Mesenchymal stem cell (in vitro differentiated cells and primary cell): ENCODE measurements at regions not wholly inside any gene's neighbourhood (a gene's known extent, or its start where the extent isn't known, plus 50 kb on each side); places are given as distances from the start of the nearest gene placed in this dataset.

ENCODE experiments used
- DNase-seq: peaks from one replicate; pipeline ENCODE4 v3.0.0-alpha.2; 2013
- H2AFZ ChIP-seq: one replicate; pipeline ENCODE4 v1.6.1; 2013; ENCODE audit warnings: low read depth, mild to moderate bottlenecking, control low read depth, inconsistent platforms, low read length, moderate library complexity
- H2AK5ac ChIP-seq: 2 replicates; pipeline ENCODE4 v1.6.1; 2013; ENCODE audit warnings: low read length, moderate library complexity, mild to moderate bottlenecking, inconsistent platforms; ENCODE audit not compliant: severe bottlenecking
- H2BK120ac ChIP-seq: one replicate; pipeline ENCODE4 v1.6.1; 2013; ENCODE audit warnings: low read depth, mild to moderate bottlenecking, inconsistent platforms, low read length, moderate library complexity
- H2BK12ac ChIP-seq, 2 experiments: one replicate each; pipeline ENCODE4 v1.6.1; 2013; ENCODE audit warnings: inconsistent platforms in 2 of 2, low read length in 2 of 2, mild to moderate bottlenecking in 2 of 2, moderate library complexity in 2 of 2, control low read depth in 1 of 2
- H2BK15ac ChIP-seq: one replicate; pipeline ENCODE4 v1.6.1; 2013; ENCODE audit warnings: mild to moderate bottlenecking, low read depth, inconsistent platforms; ENCODE audit not compliant: poor library complexity, severe bottlenecking
- H2BK5ac ChIP-seq: 2 replicates; pipeline ENCODE4 v1.6.1; 2013; ENCODE audit warnings: low read depth, mild to moderate bottlenecking, low read length, control low read depth, inconsistent platforms; ENCODE audit not compliant: poor library complexity, severe bottlenecking
- H3K14ac ChIP-seq, 2 experiments: one replicate each; pipeline ENCODE4 v1.6.1; 2013; ENCODE audit warnings: inconsistent platforms in 2 of 2, low read length in 2 of 2, control low read depth in 1 of 2, mild to moderate bottlenecking in 1 of 2, moderate library complexity in 1 of 2
- H3K18ac ChIP-seq, 2 experiments: one replicate each; pipeline ENCODE4 v1.6.1; 2013; ENCODE audit warnings: inconsistent platforms in 2 of 2, low read length in 2 of 2, control low read depth in 1 of 2, low read depth in 1 of 2, mild to moderate bottlenecking in 1 of 2
- H3K23ac ChIP-seq, 2 experiments: one replicate each; pipeline ENCODE4 v1.6.1; 2013; ENCODE audit warnings: inconsistent platforms in 2 of 2, low read length in 2 of 2, mild to moderate bottlenecking in 2 of 2, moderate library complexity in 2 of 2, control low read depth in 1 of 2
- H3K27ac ChIP-seq: 2 replicates; pipeline ENCODE4 v1.5.1; 2013; ENCODE audit warnings: mild to moderate bottlenecking, moderate library complexity, low read length, control low read depth, inconsistent platforms; ENCODE audit not compliant: poor library complexity, severe bottlenecking
- H3K27me3 ChIP-seq, 2 experiments: 2 replicates each; pipeline versions ENCODE4 v1.6.1 to v1.7.0; 2013; ENCODE audit warnings: low read length in 2 of 2, mild to moderate bottlenecking in 2 of 2, moderate library complexity in 2 of 2, control low read depth in 1 of 2, inconsistent platforms in 1 of 2; ENCODE audit not compliant: control insufficient read depth in 1 of 2, insufficient read depth in 1 of 2
- H3K36me3 ChIP-seq, 2 experiments: 2 replicates each; pipeline versions ENCODE4 v1.6.1 to v1.7.0; 2013; ENCODE audit warnings: low read length in 2 of 2, control low read depth in 1 of 2, inconsistent platforms in 1 of 2, low read depth in 1 of 2, mild to moderate bottlenecking in 1 of 2; ENCODE audit not compliant: insufficient read depth in 2 of 2, control insufficient read depth in 1 of 2
- H3K4ac ChIP-seq, 2 experiments: one replicate each; pipeline ENCODE4 v1.6.1; 2013; ENCODE audit warnings: inconsistent platforms in 2 of 2, low read length in 2 of 2, mild to moderate bottlenecking in 2 of 2, moderate library complexity in 2 of 2, control low read depth in 1 of 2, low read depth in 1 of 2
- H3K4me1 ChIP-seq: 2 replicates; pipeline ENCODE4 v1.6.1; 2013; ENCODE audit warnings: low read depth, low read length, control low read depth; ENCODE audit not compliant: control insufficient read depth, insufficient read depth
- H3K4me2 ChIP-seq: 2 replicates; pipeline ENCODE4 v1.6.1; 2013; ENCODE audit warnings: low read length, mild to moderate bottlenecking, inconsistent platforms; ENCODE audit not compliant: poor library complexity, severe bottlenecking
- H3K4me3 ChIP-seq, 2 experiments: 2 replicates each; pipeline versions ENCODE4 v1.5.1 to v1.7.0; 2013; ENCODE audit warnings: low read length in 2 of 2, mild to moderate bottlenecking in 2 of 2, control low read depth in 1 of 2, low read depth in 1 of 2; ENCODE audit not compliant: insufficient read depth in 1 of 2
- H3K79me1 ChIP-seq: replicated peaks from 2 replicates; pipeline ENCODE4 v1.6.1; 2013; ENCODE audit warnings: mild to moderate bottlenecking, control low read depth, low read length, inconsistent platforms; ENCODE audit not compliant: poor library complexity, severe bottlenecking
- H3K9ac ChIP-seq: 2 replicates; pipeline ENCODE4 v1.7.0; 2013; ENCODE audit warnings: mild to moderate bottlenecking, low read length, moderate library complexity
- H3K9me3 ChIP-seq: 2 replicates; pipeline ENCODE4 v1.7.0; 2013; ENCODE audit warnings: mild to moderate bottlenecking, low read length; ENCODE audit not compliant: control insufficient read depth
- H4K8ac ChIP-seq: one replicate; pipeline ENCODE4 v1.6.1; 2013; ENCODE audit warnings: inconsistent platforms, mild to moderate bottlenecking, low read length, moderate library complexity
- H4K91ac ChIP-seq: one replicate; pipeline ENCODE4 v1.6.1; 2013; ENCODE audit warnings: mild to moderate bottlenecking, low read length, inconsistent platforms
- WGBS: methylation state at CpG from one replicate; pipeline ENCODE4 v1.1.7; 2013; ENCODE audit warnings: mixed read lengths; 5-methylcytosine and 5-hydroxymethylcytosine counted together

DNA sequence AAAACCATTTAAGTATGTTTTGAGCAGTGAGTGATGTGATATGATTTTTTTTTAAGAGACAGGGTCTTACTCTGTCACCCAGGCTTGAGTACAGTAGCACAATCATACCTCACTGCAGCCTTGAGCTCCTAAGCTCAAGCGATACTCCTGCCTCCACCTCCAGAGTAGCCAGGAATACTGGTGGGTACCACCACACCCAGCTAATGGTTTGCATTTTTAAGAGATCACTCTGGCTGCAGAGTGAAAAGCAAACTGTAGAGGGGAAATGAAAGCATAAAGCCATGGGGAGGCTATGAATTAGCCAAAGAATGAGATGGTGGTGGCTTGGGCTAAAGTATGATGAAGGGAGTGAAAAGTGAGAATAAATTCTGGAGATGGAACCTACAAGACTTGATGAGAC, 199.1 kb downstream of the HINT1 start:
- no peak overlapping the region for H3K27ac ChIP-seq
- no peak overlapping the region for H3K4me3 ChIP-seq
- WGBS, result 100% methylated on average over 1 of the region's 1 CpG
- H2AK5ac ChIP-seq, result no peak overlapping the region
- H3K18ac ChIP-seq, result no peak overlapping the region
- H3K4me1 ChIP-seq, result no peaks in the 10 kb centered on the region
- no peak for DNase-seq
- H3K14ac ChIP-seq, result no peak overlapping the region
- no peaks in the 10 kb centered on the region for H3K9me3 ChIP-seq
- no peak overlapping the region for H2BK15ac ChIP-seq
- no peak overlapping the region for H2BK120ac ChIP-seq
- H3K4ac ChIP-seq, result no peak overlapping the region
- no peak overlapping the region for H3K23ac ChIP-seq
- H4K91ac ChIP-seq, result no peak overlapping the region
- H3K27me3 ChIP-seq, result no peaks in the 10 kb centered on the region
- no peak overlapping the region for H2BK12ac ChIP-seq
- H2BK5ac ChIP-seq, result no peak overlapping the region
- no peak overlapping the region for H3K9ac ChIP-seq
- H4K8ac ChIP-seq, result no peak overlapping the region
- H3K79me1 ChIP-seq, result no peaks in the 10 kb centered on the region
- H3K4me2 ChIP-seq, result no peak overlapping the region
- H2AFZ ChIP-seq, result no peak overlapping the region
- no peaks in the 10 kb centered on the region for H3K36me3 ChIP-seq

DNA sequence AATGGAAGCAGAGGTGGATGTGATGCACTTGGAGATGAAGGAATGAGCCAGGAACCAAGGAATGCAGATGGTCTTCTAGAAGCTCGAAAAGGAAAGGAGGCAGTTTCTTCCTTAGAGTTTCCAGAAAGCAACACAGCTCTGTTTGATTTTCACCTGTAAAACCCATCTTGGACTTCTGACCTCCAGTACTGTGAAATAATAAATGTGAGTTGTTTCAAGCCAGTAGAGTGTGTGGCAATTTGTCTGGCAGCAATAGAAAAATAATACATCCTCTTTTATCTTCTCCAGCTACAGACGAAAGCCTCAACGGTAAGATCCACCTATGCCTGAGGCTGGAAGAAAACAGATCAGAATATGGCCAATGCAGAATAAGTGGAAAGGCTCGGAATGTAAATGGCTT, 199.7 kb downstream of the HINT1 start:
- H2AK5ac ChIP-seq, result no peak overlapping the region
- H3K4me3 ChIP-seq, result no peak overlapping the region
- H3K9me3 ChIP-seq, result no peaks in the 10 kb centered on the region
- H2BK12ac ChIP-seq, result no peak overlapping the region
- no peaks in the 10 kb centered on the region for H3K79me1 ChIP-seq
- H2AFZ ChIP-seq, result no peak overlapping the region
- H3K4ac ChIP-seq, result no peak overlapping the region
- DNase-seq, result no peak
- no peak overlapping the region for H3K18ac ChIP-seq
- H2BK120ac ChIP-seq, result no peak overlapping the region
- no peak overlapping the region for H4K8ac ChIP-seq
- no peaks in the 10 kb centered on the region for H3K36me3 ChIP-seq
- no peaks in the 10 kb centered on the region for H3K27me3 ChIP-seq
- no peak overlapping the region for H2BK5ac ChIP-seq
- WGBS, result 89% methylated on average over 4 of the region's 4 CpGs
- H3K4me2 ChIP-seq, result no peak overlapping the region
- no peak overlapping the region for H2BK15ac ChIP-seq
- H3K23ac ChIP-seq, result no peak overlapping the region
- no peak overlapping the region for H3K9ac ChIP-seq
- H3K4me1 ChIP-seq, result no peaks in the 10 kb centered on the region
- no peak overlapping the region for H4K91ac ChIP-seq
- H3K27ac ChIP-seq, result no peak overlapping the region
- no peak overlapping the region for H3K14ac ChIP-seq

DNA sequence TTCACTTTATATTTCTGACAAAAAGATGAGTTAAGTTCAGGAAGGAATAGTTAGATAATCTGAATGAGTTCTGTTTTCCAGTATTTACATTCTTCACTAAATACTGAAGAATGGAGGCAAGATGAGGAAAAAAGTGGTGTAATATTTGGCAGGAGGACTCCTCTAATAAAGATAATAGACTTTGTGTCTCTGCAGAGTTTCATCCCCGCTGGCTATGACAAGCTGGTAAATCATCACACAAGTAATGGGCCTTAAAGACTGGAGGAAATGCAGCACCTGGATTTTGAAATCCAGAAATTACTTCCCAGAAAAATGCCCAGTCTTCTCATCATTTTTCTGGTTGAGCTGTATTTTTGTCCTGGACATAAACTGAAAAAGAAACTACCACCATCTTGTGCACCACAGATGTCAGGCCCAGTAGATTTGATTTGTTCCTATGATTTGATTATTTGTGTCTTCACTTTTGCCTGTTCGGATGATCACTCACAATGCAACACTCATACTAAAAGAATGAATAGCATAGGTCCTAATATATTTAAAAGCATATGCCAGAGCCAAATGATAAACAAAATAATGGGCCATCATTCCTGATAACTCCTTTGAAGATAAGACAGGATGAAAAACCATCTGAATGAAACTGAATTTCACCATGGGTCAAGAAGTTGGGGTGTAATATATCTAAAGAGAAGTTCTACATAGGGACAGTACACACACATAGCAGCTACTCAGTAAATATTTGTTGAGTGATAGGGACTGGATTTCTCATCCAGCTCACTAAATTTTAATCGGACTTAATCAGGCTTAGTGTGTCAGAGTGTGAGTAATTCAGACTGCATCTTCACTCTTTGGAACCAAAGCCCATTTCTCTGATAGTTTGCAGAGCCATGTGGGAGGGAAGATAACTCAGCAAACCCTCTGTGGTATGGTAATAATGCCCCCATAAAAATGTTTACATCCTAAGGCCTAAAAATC, 200.5 kb downstream of the HINT1 start:
- H3K79me1 ChIP-seq, result no peaks in the 10 kb centered on the region
- no peak overlapping the region for H3K4ac ChIP-seq
- H2AFZ ChIP-seq, result no peak overlapping the region
- no peak overlapping the region for H3K27ac ChIP-seq
- H2AK5ac ChIP-seq, result no peak overlapping the region
- no peak overlapping the region for H2BK5ac ChIP-seq
- no peaks in the 10 kb centered on the region for H3K27me3 ChIP-seq
- no peak overlapping the region for H2BK120ac ChIP-seq
- no peak overlapping the region for H3K4me3 ChIP-seq
- H3K9me3 ChIP-seq, result no peaks in the 10 kb centered on the region
- H2BK12ac ChIP-seq, result no peak overlapping the region
- 77% methylated on average over 1 of the region's 3 CpGs for WGBS
- H3K4me1 ChIP-seq, result no peaks in the 10 kb centered on the region
- H3K23ac ChIP-seq, result no peak overlapping the region
- H3K14ac ChIP-seq, result no peak overlapping the region
- H3K9ac ChIP-seq, result no peak overlapping the region
- H3K36me3 ChIP-seq, result no peaks in the 10 kb centered on the region
- no peak overlapping the region for H4K8ac ChIP-seq
- DNase-seq, result no peak
- H2BK15ac ChIP-seq, result no peak overlapping the region
- no peak overlapping the region for H4K91ac ChIP-seq
- no peak overlapping the region for H3K4me2 ChIP-seq
- no peak overlapping the region for H3K18ac ChIP-seq

DNA sequence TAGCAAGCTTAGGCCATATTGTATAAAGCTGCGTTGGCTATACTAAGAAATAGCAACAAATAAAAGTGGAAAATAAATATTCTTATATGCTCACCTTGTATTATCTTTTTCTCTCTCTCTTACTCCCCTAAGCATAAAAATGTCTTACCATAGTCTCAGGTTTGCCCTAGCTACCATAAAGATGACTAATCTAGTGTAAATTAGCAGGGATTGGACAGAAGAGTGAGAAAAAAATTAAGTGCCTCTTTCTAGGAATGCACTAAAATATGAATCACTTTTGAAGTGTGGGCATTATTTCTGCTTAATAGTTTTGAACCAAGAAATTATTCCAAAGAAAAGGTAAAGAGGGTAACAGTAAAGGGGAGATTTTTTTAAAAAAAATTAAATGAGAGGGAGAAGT, 201.3 kb downstream of the HINT1 start:
- DNase-seq, result no peak
- H3K27me3 ChIP-seq, result no peaks in the 10 kb centered on the region
- H2BK120ac ChIP-seq, result no peak overlapping the region
- H3K4me1 ChIP-seq, result no peaks in the 10 kb centered on the region
- no CpG with 5 or more reads among the region's 1 CpG for WGBS
- no peak overlapping the region for H4K91ac ChIP-seq
- H3K4ac ChIP-seq, result no peak overlapping the region
- H3K14ac ChIP-seq, result no peak overlapping the region
- H2BK15ac ChIP-seq, result no peak overlapping the region
- H3K79me1 ChIP-seq, result no peaks in the 10 kb centered on the region
- H3K18ac ChIP-seq, result no peak overlapping the region
- H3K9me3 ChIP-seq, result no peaks in the 10 kb centered on the region
- no peak overlapping the region for H2BK12ac ChIP-seq
- no peak overlapping the region for H2AFZ ChIP-seq
- no peak overlapping the region for H2BK5ac ChIP-seq
- H3K9ac ChIP-seq, result no peak overlapping the region
- no peak overlapping the region for H2AK5ac ChIP-seq
- no peak overlapping the region for H3K23ac ChIP-seq
- no peak overlapping the region for H3K27ac ChIP-seq
- no peak overlapping the region for H4K8ac ChIP-seq
- H3K4me3 ChIP-seq, result no peak overlapping the region
- no peaks in the 10 kb centered on the region for H3K36me3 ChIP-seq
- H3K4me2 ChIP-seq, result no peak overlapping the region
